PFSK-1 (cell line): ENCODE measurements at regions not wholly inside any gene's neighbourhood (a gene's known extent, or its start where the extent isn't known, plus 50 kb on each side); places are given as distances from the start of the nearest gene placed in this dataset.

ENCODE experiments used
- FOXP2 ChIP-seq: optimal IDR thresholded peaks from 2 replicates; pipeline ENCODE3; 2011; ENCODE audit warnings: borderline replicate concordance, control low read depth, inconsistent platforms; ENCODE audit not compliant: insufficient read depth; ENCODE audit errors: extremely low read length, extremely low read depth
- POLR2AphosphoS5 ChIP-seq: IDR thresholded peaks from 2 replicates; pipeline ENCODE4 v1.6.1; 2012; ENCODE audit warnings: low read depth, mild to moderate bottlenecking, control low read depth, low read length, moderate library complexity
- SIN3A ChIP-seq: IDR thresholded peaks from 2 replicates; pipeline ENCODE4 v1.6.1; 2012; ENCODE audit warnings: mild to moderate bottlenecking, low read length, moderate library complexity, borderline replicate concordance; ENCODE audit not compliant: insufficient read depth
- TAF1 ChIP-seq: IDR thresholded peaks from 2 replicates; pipeline ENCODE4 v1.6.1; 2012; ENCODE audit warnings: low read length, control low read depth, borderline replicate concordance; ENCODE audit not compliant: insufficient read depth
- TF ChIP-seq, protein P1 (sequence below), 2 experiments: IDR thresholded peaks; 2 replicates each; pipeline versions ENCODE4 v1.6.1 to v1.8.0; 2011 to 2012; ENCODE audit warnings: low read depth in 2 of 2, low read length in 2 of 2, control low read depth in 1 of 2, inconsistent platforms in 1 of 2, mild to moderate bottlenecking in 1 of 2, moderate library complexity in 1 of 2; ENCODE audit not compliant: insufficient read depth in 1 of 2

DNA sequence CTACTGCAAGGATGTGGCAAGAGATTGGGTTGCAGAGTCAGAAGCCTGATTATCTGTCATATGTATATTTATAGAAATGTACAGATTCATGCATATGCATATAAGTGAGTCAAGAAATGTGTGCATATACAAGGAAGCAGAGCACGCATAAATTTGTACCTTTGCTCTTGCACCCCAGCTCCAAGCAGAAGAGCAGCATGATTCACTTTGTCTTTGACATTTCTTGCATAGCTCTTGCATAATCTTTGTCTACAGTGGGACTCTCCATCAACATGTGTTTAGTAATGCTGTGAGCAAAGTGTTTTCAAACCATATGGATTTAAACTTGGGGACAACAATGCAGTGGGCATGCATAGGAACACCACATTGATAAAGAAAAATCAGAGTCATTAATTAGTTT is 330.7 kb upstream of the DCN start:
- TF ChIP-seq TAF1: no peak
- TF ChIP-seq SIN3A: no peak
- TF ChIP-seq POLR2AphosphoS5: no peak
- no peak for TF ChIP-seq FOXP2
- TF ChIP-seq, protein P1, sequence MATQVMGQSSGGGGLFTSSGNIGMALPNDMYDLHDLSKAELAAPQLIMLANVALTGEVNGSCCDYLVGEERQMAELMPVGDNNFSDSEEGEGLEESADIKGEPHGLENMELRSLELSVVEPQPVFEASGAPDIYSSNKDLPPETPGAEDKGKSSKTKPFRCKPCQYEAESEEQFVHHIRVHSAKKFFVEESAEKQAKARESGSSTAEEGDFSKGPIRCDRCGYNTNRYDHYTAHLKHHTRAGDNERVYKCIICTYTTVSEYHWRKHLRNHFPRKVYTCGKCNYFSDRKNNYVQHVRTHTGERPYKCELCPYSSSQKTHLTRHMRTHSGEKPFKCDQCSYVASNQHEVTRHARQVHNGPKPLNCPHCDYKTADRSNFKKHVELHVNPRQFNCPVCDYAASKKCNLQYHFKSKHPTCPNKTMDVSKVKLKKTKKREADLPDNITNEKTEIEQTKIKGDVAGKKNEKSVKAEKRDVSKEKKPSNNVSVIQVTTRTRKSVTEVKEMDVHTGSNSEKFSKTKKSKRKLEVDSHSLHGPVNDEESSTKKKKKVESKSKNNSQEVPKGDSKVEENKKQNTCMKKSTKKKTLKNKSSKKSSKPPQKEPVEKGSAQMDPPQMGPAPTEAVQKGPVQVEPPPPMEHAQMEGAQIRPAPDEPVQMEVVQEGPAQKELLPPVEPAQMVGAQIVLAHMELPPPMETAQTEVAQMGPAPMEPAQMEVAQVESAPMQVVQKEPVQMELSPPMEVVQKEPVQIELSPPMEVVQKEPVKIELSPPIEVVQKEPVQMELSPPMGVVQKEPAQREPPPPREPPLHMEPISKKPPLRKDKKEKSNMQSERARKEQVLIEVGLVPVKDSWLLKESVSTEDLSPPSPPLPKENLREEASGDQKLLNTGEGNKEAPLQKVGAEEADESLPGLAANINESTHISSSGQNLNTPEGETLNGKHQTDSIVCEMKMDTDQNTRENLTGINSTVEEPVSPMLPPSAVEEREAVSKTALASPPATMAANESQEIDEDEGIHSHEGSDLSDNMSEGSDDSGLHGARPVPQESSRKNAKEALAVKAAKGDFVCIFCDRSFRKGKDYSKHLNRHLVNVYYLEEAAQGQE (IDR thresholded peaks at IDR 0.05; ENCODE audit: insufficient read depth in 1 of 2, low read depth in 2 of 2, low read length in 2 of 2): no peak

- TF ChIP-seq, protein P1 (IDR thresholded peaks at IDR 0.05; ENCODE audit: insufficient read depth in 1 of 2, low read depth in 2 of 2, low read length in 2 of 2): no peak
- no peak for TF ChIP-seq FOXP2
- no peak for TF ChIP-seq POLR2AphosphoS5
- TF ChIP-seq TAF1: no peak
- no peak for TF ChIP-seq SIN3A
These were observed 329.3 kb upstream of the DCN start for GRCh38 chr12:91511795-91512420.

GRCh38 chr12:91507754-91508153 is 325.1 kb upstream of the DCN start:
- no peak for TF ChIP-seq SIN3A
- TF ChIP-seq POLR2AphosphoS5: no peak
- TF ChIP-seq TAF1: no peak
- TF ChIP-seq, protein P1 (IDR thresholded peaks at IDR 0.05; ENCODE audit: insufficient read depth in 1 of 2, low read depth in 2 of 2, low read length in 2 of 2): no peak
- TF ChIP-seq FOXP2: no peak

DNA sequence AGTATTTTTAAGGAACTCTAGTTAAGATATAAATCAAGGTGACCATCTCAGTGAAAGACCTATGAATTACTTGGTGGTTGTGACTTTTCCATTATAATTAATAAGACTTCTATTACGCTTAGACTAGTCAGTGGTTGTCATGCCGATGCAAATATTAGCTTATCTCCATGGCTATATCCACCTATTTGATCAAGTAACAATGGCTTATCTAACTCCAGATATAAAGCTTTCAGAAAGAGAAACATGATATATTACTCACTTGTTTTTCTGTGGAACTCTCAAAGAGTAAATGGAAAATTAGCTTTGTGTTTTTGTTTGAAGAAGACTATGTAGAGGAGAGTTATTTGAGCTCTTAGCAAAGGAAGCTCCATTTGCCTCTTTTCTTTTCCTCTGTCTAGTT is 323.8 kb upstream of the DCN start:
- TF ChIP-seq, protein P1 (IDR thresholded peaks at IDR 0.05; ENCODE audit: insufficient read depth in 1 of 2, low read depth in 2 of 2, low read length in 2 of 2): no peak
- TF ChIP-seq TAF1 (no peak), POLR2AphosphoS5 (no peak), SIN3A (no peak), FOXP2 (no peak)

DNA sequence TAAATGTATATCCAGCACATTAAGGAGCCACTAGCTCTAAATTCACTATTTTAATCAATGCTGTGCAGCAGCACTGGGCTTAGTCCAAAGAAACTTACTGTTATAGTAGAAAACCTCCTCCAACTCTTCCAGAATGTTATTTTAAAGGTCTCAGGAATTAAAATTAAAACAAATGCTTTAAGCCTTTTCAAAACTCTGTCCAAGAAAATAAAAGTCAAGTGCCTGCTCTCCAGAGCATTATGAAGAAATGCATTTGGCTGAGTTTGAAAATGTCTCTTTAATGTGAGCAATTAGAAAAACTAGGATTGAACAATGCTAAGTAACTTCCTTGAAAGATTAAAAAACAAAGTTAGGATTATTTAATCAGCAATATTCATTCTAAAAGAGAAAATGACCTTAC is 322.4 kb upstream of the DCN start:
- TF ChIP-seq, protein P1 (IDR thresholded peaks at IDR 0.05; ENCODE audit: insufficient read depth in 1 of 2, low read depth in 2 of 2, low read length in 2 of 2): no peak
- no peak for TF ChIP-seq SIN3A
- no peak for TF ChIP-seq POLR2AphosphoS5
- no peak for TF ChIP-seq TAF1
- no peak for TF ChIP-seq FOXP2
